ENCODE measurements at regions not wholly inside any gene's neighbourhood (a gene's known extent, or its start where the extent isn't known, plus 50 kb on each side); places are given as distances from the start of the nearest gene placed in this dataset.

- WGBS, 2 donors, result 81 to 94% methylated on average over 6 to 8 of the region's 8 CpGs
- TF ChIP-seq POLR2AphosphoS5 (IDR thresholded peaks at IDR 0.05) (no peak), EP300 (IDR thresholded peaks at IDR 0.05) (no peak), POLR2A (IDR thresholded peaks at IDR 0.05) (no peak), CTCF (IDR thresholded peaks at IDR 0.05) (no peak)
- DNase-seq (no peak), ATAC-seq (ENCODE audit: low FRiP score in 2 of 2) (no peak)
- no peaks in the 10 kb centered on the region for H3K36me3 ChIP-seq
- no peaks in the 10 kb centered on the region for H3K9me3 ChIP-seq
- no peak overlapping the region for H3K27ac ChIP-seq
- no peaks in the 10 kb centered on the region for H3K4me1 ChIP-seq
- H3K4me3 ChIP-seq, result no peak overlapping the region
- no peaks in the 10 kb centered on the region for H3K27me3 ChIP-seq
These were observed 258.1 kb downstream of the IRX2 start for GRCh38 chr5:2493356-2493755.

- no peaks in the 10 kb centered on the region for H3K4me1 ChIP-seq
- 75 to 78% methylated on average over 7 of the region's 7 CpGs for WGBS, 2 donors
These were observed 259.0 kb downstream of the IRX2 start for GRCh38 chr5:2492476-2492875.

GRCh38 chr5:2491846-2492245, 259.6 kb downstream of the IRX2 start:
- no peak for TF ChIP-seq EP300 (IDR thresholded peaks at IDR 0.05)
- TF ChIP-seq POLR2AphosphoS5 (IDR thresholded peaks at IDR 0.05), result no peak
- no peak for TF ChIP-seq CTCF (IDR thresholded peaks at IDR 0.05)
- no peak for TF ChIP-seq POLR2A (IDR thresholded peaks at IDR 0.05)
- no peak overlapping the region for H3K4me3 ChIP-seq
- ATAC-seq (ENCODE audit: low FRiP score in 2 of 2) (no peak), DNase-seq (no peak)
- H3K27me3 ChIP-seq, result no peaks in the 10 kb centered on the region
- H3K9me3 ChIP-seq, result no peaks in the 10 kb centered on the region
- 94 to 95% methylated on average over 1 of the region's 1 CpG for WGBS, 2 donors
- H3K36me3 ChIP-seq, result no peaks in the 10 kb centered on the region
- no peaks in the 10 kb centered on the region for H3K4me1 ChIP-seq
- H3K27ac ChIP-seq, result no peak overlapping the region

More at GRCh38 chr5:2492476-2492875, 259.0 kb downstream of the IRX2 start:
- H3K27me3 ChIP-seq, result no peaks in the 10 kb centered on the region
- TF ChIP-seq POLR2A (IDR thresholded peaks at IDR 0.05), result no peak
- TF ChIP-seq CTCF (IDR thresholded peaks at IDR 0.05), result no peak
- TF ChIP-seq POLR2AphosphoS5 (IDR thresholded peaks at IDR 0.05), result no peak
- TF ChIP-seq EP300 (IDR thresholded peaks at IDR 0.05), result no peak
- no peaks in the 10 kb centered on the region for H3K9me3 ChIP-seq
- no peaks in the 10 kb centered on the region for H3K36me3 ChIP-seq
- ATAC-seq (ENCODE audit: low FRiP score in 2 of 2), result no peak
- no peak for DNase-seq
- no peak overlapping the region for H3K27ac ChIP-seq
- no peak overlapping the region for H3K4me3 ChIP-seq

- H3K4me3 ChIP-seq, result no peak overlapping the region
- no peaks in the 10 kb centered on the region for H3K9me3 ChIP-seq
- ATAC-seq (ENCODE audit: low FRiP score in 2 of 2), result no peak
- WGBS, 2 donors, result 83 to 87% methylated on average over 10 of the region's 10 CpGs
- no peaks in the 10 kb centered on the region for H3K27me3 ChIP-seq
- no peak overlapping the region for H3K27ac ChIP-seq
- H3K36me3 ChIP-seq, result no peaks in the 10 kb centered on the region
- no peaks in the 10 kb centered on the region for H3K4me1 ChIP-seq
- TF ChIP-seq EP300 (IDR thresholded peaks at IDR 0.05) (no peak), POLR2AphosphoS5 (IDR thresholded peaks at IDR 0.05) (no peak), CTCF (IDR thresholded peaks at IDR 0.05) (no peak), POLR2A (IDR thresholded peaks at IDR 0.05) (no peak)
- DNase-seq, result no peak
These were observed 262.2 kb downstream of the IRX2 start for GRCh38 chr5:2489306-2489705.

- ATAC-seq (ENCODE audit: low FRiP score in 2 of 2) (no peak), DNase-seq (no peak)
- no peaks in the 10 kb centered on the region for H3K27me3 ChIP-seq
- TF ChIP-seq POLR2A (IDR thresholded peaks at IDR 0.05) (no peak), EP300 (IDR thresholded peaks at IDR 0.05) (no peak), POLR2AphosphoS5 (IDR thresholded peaks at IDR 0.05) (no peak), CTCF (IDR thresholded peaks at IDR 0.05) (no peak)
- no peaks in the 10 kb centered on the region for H3K4me1 ChIP-seq
- no peaks in the 10 kb centered on the region for H3K36me3 ChIP-seq
- no peaks in the 10 kb centered on the region for H3K9me3 ChIP-seq
- no peak overlapping the region for H3K4me3 ChIP-seq
- H3K27ac ChIP-seq, result no peak overlapping the region
- WGBS, 2 donors, result 79 to 91% methylated on average over 9 of the region's 9 CpGs
These were observed 262.9 kb downstream of the IRX2 start for GRCh38 chr5:2488593-2488992.
